Right kidney (tissue), 1 donor: ENCODE measurements at regions not wholly inside any gene's neighbourhood (a gene's known extent, or its start where the extent isn't known, plus 50 kb on each side); places are given as distances from the start of the nearest gene placed in this dataset.
"Not testable (repeated sequence)": the region's sequence is repeated elsewhere in the genome, so short reads cannot be mapped to it uniquely, and the experiment has no call there.

Source experiments
- DNase-seq: peaks from one replicate; pipeline ENCODE4 v3.0.0-alpha.2; 2016

GRCh38 chr1:29925058-29925457 lies 688.7 kb downstream of the PTPRU start:
- no peak for DNase-seq

GRCh38 chr1:29924017-29924431 lies 687.7 kb downstream of the PTPRU start:
- no peak for DNase-seq

DNA sequence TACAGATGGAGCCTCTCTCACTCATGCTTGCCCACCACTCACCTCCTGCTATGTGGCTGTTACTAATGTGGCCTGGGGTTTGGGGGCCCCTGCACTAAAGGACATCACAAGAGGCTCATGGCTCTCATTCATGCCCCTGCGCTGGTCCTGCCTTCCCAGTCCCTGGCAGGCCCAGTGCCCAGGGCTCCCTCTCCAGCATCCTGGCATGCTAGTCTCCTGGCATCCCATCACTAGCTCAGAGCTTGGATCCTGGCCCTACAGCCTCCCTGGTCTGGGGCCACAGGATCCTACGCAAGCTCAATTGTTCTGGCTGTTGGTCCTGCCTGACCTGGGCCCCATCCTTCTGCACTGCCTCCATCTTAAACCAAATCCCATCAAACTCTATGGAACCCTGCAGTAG lies 685.4 kb downstream of the PTPRU start:
- DNase-seq = no peak

DNA sequence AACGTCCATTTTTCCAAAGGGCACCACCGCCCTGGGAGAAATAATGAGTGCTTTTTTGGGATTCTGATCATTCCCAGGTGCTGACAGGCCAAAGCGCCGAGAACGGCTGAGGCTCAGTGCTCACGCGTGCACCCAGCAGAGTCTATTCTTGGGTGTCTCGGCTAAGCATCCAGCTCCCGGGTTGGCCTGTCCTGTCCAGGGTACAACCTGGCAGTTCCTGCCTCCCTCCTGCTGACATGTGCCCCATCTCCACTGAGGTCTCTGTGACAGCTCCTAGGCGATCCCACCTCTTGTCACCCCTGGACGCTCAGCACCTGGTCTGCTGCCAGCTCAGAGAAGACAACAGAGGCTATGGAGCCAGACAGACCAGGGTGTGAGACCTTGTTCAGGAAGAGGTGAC lies 684.5 kb downstream of the PTPRU start:
- DNase-seq = no peak

GRCh38 chr1:29920316-29920715 lies 684.0 kb downstream of the PTPRU start:
- DNase-seq = no peak

DNA sequence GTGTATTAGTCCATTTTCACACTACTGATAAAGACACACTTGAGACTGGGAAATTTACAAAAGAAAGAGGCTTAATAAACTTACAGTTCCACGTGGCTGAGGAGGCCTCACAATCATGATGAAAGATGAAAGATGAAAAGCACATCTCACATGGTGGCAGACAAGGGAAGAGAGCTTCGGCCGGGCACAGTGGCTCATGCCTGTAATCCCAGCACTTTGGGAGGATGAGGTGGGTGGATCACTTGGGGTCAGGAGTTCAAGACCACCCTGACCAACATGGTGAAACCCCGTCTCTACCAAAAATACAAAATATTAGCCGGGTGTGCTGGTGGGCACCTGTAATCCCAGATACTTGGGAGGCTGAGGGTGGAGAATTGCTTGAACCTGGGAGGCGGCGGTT lies 682.7 kb downstream of the PTPRU start:
- not testable (repeated sequence) for DNase-seq

DNA sequence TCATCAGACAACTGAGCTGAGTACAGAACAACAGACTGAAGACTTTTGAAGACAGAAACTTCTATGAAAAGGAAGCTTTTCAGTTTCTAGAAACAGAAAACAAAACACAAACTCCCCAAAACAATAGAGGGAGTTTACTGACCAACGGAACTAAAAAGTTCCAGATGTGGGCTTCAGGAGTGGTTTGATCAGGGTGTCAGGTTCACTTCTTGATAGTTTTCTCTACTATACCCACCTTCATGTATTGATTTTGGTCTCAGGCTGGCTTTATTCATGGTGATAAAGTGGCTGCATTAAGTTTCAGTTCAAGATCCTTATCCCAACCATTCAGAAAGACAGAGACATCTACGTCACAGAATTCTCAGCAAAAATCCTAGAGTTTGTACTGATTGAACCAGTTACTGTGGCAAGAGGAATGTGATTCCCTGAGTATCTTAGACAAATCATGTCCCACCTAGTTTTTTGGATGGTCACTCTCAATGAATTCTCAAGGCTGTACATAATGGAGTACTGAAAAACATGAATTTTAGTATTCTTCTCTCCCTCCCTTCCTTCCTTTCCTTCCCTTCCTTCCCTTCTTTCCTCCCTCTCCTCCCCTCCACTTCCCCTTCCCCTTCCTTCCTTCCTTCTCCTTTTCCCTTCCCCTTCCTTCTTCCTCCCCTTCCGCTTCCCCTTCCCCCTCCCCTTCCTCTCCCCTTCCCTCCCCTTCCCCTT lies 680.5 kb downstream of the PTPRU start:
- no peak for DNase-seq

GRCh38 chr1:29914936-29915335 lies 678.6 kb downstream of the PTPRU start:
- DNase-seq = no peak

DNA sequence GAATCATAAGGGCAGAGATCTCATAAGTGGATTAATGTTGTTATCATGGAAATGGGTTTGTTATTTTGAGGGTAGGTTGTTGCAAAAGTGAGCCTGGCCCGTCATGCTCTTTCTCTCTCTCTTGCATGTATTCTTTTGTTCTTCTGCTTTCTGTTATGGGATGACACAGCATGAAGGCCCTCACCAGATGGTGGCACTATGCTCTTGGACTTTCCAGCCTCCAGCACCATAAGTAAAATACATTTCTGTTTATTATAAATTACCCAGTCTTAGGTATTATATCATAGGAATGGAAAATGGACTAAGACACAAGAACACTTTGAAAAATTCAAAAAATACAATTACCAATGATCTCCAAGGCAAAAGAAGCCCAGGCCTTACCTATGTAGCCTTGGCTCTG lies 676.1 kb downstream of the PTPRU start:
- no peak for DNase-seq

GRCh38 chr1:29909962-29910361 lies 673.6 kb downstream of the PTPRU start:
- DNase-seq = no peak

GRCh38 chr1:29907596-29907995 lies 671.3 kb downstream of the PTPRU start:
- DNase-seq = no peak

DNA sequence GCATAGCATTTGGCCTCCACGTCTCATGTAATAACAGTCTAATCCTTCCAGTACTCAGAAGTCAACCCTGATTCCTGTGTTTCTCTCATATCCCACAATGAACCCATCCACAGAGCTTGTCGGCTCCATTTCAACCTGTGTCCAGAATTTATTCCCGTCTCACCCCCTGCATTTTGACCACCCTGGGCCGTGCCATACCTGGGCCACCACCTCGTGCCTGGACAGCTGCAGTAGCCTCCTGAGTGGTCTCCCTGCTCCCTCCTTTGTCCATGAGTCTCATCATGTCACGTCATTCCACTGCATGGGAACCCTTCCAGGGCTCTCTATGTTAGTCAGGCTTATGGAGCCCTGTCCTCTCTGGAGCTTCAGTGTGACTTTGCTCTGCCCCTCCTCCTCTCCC lies 670.6 kb downstream of the PTPRU start:
- no peak for DNase-seq

DNA sequence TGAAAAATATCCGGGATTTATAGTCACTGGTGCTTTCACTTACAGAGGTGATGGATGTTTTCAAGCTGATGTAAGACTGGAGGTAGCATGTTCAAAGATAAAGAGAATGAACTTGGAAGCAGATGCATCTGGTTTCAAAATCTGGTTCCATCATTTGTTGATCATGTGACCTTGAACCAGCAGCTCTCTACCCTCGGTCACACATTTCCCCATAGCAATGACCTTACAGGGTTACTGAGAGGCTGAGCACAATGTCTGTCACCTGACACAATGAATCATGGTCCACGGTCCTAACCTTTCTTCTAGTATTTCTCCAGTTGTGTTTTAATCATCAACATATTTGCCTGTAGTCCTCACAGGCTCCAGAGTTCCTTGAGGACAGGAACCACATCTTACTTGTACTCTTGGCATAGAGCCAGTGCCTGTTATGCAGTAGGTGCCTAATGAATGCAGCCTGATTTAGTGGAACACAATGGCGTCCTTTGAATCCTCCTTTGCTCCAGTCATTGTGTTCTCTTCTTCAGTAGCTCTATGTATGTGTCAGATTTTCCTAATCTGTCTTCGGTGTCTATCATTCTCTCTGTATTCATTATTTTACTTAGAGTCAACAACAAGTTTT lies 667.3 kb downstream of the PTPRU start:
- no peak for DNase-seq

- DNase-seq = peak; percentile 6
Observed at GRCh38 chr1:29901624-29902325, 665.5 kb downstream of the PTPRU start.

- DNase-seq = no peak
Observed at GRCh38 chr1:29900712-29901111, 664.4 kb downstream of the PTPRU start.

DNA sequence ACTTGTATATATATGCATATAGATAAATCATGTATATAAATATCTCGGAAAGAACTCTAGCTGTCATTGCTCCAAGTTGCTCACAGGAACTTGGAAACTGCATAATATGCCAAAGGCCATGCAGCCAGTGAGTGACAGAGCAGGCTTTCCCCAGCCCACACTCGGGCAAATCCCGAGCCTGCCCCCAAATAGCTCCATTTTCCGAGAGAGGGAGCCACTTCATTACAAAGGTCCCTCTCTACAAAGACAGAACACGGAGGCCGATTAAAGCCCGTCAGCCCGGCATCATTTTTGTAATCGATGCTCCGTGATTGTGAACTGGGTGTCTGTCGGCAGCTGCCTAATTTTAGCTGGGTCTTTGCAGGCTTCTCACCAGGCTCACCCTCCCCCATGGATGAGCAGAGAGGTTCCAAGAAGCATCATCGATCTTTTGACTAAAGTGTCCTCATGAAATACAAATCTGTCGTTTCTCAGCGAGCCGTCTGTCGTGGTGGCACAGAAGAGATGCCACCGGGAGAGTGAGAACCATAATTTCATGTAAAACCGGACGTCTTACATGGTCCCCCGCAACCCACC lies 663.9 kb downstream of the PTPRU start:
- DNase-seq = no peak

DNA sequence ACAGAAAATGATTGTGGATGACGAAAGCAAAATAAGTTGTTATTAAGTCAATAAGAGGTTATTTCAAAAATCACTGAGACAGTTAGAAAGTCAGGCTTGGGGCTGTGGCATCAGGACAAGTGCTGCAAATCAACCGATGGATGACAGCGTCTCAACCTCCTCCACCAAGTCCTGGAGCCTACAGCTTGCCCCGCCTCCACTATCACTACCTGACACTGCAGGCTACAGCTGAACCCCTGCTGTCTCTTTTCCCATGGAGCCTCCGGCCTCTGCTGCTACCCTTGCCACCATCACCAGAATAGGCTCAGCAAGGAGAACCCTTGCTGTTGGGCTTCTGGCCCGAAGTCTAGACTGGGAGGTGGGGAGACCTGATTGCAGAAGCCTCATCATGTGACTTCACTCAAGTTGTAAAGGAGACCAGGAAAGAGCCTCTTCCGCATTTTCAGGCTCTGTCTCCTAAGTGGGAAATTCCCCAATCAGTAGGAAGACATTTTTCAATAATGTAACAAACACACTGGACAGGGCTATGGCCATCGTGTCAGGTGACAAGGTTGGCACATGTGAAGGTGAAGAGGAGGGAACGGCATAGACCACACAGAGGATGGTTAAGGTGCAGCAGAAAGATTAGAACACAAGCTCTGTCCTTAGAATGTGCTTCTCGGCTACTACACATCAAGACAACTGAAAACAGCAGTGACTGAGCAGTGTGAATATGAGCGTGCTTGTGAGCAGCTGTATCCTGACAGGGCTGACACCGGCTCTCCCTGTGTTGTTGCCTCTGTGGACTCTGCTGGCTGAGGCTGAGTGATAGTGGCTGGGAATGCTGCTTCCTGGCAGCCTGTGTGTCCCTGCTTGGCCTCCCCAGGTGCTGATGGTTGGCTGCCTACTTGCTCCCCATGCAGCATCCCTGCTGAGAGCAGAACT lies 660.7 kb downstream of the PTPRU start:
- no peak for DNase-seq

GRCh38 chr1:29896300-29896699 lies 660.0 kb downstream of the PTPRU start:
- DNase-seq = no peak

- no peak for DNase-seq
Observed at GRCh38 chr1:29895201-29895600, 658.9 kb downstream of the PTPRU start.

DNA sequence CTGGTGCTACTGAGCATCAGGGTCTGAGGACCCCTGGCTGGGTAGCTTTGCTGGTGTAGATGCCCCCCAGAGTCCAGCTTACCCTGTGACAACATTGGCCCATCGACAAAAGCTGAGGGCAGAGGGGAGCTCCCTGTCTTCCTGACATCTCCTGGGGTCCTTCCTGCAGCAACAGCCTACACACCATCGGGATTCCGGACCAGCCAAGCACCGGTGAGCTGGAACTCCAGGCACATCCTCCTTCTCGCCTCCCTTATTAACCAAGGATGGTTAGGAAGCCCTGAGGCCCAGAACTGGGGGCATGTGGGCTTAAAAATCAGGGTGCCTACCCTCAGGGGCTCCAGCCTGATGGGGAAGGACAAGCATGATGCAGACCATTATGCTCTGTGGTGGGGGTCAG lies 658.0 kb downstream of the PTPRU start:
- no peak for DNase-seq

DNA sequence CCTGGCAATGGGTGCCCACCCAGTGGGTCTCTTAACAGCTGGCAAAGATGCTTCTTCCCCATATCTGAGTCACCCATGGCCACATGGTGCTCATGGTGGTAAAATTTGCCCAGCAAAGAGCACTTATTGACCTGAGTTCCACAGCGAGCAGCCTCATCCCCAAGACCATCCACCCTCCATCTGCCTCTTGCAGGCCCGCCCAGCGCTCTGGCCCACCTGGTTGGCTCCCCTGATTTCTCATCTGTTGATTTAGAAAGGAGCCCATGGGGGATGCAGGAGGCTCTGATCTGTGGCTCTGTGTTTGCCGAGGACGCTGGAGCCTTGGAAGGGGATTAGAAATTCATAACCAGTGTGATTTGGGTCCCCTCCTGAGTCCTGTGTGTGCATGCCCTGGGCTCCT lies 657.5 kb downstream of the PTPRU start:
- DNase-seq = no peak

- DNase-seq = no peak
Observed at GRCh38 chr1:29893046-29893723, 656.9 kb downstream of the PTPRU start.
